ENCODE measurements at regions not wholly inside any gene's neighbourhood (a gene's known extent, or its start where the extent isn't known, plus 50 kb on each side); places are given as distances from the start of the nearest gene placed in this dataset.

- Mint-ChIP-seq H3K27ac (ENCODE audit: unreplicated experiment) (no peak overlapping the region), H3K4me3 (ENCODE audit: unreplicated experiment) (no peak overlapping the region), H3K4me1 (ENCODE audit: low read depth) (no peaks in the 10 kb centered on the region), H3K36me3 (ENCODE audit: low read depth) (no peaks in the 10 kb centered on the region), H3K9me3 (ENCODE audit: low read depth) (no peaks in the 10 kb centered on the region), H3K27me3 (ENCODE audit: low read depth) (no peaks in the 10 kb centered on the region)
- DNase-seq (ENCODE audit: low spot score) = no peak
- TF ChIP-seq, protein P1, sequence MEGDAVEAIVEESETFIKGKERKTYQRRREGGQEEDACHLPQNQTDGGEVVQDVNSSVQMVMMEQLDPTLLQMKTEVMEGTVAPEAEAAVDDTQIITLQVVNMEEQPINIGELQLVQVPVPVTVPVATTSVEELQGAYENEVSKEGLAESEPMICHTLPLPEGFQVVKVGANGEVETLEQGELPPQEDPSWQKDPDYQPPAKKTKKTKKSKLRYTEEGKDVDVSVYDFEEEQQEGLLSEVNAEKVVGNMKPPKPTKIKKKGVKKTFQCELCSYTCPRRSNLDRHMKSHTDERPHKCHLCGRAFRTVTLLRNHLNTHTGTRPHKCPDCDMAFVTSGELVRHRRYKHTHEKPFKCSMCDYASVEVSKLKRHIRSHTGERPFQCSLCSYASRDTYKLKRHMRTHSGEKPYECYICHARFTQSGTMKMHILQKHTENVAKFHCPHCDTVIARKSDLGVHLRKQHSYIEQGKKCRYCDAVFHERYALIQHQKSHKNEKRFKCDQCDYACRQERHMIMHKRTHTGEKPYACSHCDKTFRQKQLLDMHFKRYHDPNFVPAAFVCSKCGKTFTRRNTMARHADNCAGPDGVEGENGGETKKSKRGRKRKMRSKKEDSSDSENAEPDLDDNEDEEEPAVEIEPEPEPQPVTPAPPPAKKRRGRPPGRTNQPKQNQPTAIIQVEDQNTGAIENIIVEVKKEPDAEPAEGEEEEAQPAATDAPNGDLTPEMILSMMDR (IDR thresholded peaks at IDR 0.05) = no peak
Measured at GRCh38 chr14:76706811-76707210, 54.5 kb upstream of the VASH1 start.

DNA sequence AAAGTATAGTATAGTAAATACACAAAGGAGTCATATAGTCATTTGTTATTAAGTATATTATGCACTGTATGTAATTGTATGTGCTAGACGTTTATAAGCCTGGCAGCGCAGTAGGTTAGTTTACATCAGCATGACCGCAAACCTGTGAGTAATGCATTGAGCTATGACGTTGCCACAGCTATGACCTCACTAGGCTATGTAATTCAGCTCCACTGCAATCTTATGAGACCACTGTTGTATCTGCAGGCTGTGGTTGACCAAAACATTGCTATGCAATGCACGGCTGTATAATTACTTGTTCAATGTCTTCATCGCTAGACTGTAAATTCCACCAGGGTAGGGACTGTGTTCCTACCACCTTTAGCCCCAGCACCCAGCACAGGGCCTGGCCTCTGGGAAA lies 53.2 kb upstream of the VASH1 start:
- TF ChIP-seq, protein P1 (IDR thresholded peaks at IDR 0.05) = no peak
- Mint-ChIP-seq H3K4me3 (ENCODE audit: unreplicated experiment) (no peak overlapping the region), H3K4me1 (ENCODE audit: low read depth) (no peaks in the 10 kb centered on the region), H3K36me3 (ENCODE audit: low read depth) (no peaks in the 10 kb centered on the region), H3K9me3 (ENCODE audit: low read depth) (no peaks in the 10 kb centered on the region), H3K27me3 (ENCODE audit: low read depth) (no peaks in the 10 kb centered on the region), H3K27ac (ENCODE audit: unreplicated experiment) (no peak overlapping the region)
- DNase-seq (ENCODE audit: low spot score) = no peak

DNA sequence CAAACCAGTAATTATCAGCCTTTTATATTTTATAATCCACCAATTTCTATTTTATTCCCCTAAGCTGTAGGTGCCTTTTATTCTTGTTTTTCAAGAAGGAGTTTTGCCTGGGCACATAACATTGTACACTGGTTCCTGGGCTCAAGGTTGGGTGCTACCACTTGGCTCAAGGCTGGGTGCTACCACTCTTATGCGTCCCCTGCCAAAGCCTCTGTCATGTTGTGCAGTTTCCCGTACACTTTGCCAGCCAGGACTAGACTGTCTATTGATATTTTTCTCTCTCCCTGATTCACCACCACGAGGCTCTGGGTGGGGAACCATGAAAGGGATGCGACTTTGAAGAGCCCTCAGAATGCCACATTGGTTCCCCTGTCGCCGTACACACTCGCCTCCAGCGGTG lies 52.5 kb upstream of the VASH1 start:
- Mint-ChIP-seq H3K27ac (ENCODE audit: unreplicated experiment) (no peak overlapping the region), H3K9me3 (ENCODE audit: low read depth) (no peaks in the 10 kb centered on the region), H3K27me3 (ENCODE audit: low read depth) (no peaks in the 10 kb centered on the region), H3K4me3 (ENCODE audit: unreplicated experiment) (no peak overlapping the region), H3K36me3 (ENCODE audit: low read depth) (no peaks in the 10 kb centered on the region), H3K4me1 (ENCODE audit: low read depth) (no peaks in the 10 kb centered on the region)
- DNase-seq (ENCODE audit: low spot score) = no peak
- TF ChIP-seq, protein P1 (IDR thresholded peaks at IDR 0.05) = no peak

DNA sequence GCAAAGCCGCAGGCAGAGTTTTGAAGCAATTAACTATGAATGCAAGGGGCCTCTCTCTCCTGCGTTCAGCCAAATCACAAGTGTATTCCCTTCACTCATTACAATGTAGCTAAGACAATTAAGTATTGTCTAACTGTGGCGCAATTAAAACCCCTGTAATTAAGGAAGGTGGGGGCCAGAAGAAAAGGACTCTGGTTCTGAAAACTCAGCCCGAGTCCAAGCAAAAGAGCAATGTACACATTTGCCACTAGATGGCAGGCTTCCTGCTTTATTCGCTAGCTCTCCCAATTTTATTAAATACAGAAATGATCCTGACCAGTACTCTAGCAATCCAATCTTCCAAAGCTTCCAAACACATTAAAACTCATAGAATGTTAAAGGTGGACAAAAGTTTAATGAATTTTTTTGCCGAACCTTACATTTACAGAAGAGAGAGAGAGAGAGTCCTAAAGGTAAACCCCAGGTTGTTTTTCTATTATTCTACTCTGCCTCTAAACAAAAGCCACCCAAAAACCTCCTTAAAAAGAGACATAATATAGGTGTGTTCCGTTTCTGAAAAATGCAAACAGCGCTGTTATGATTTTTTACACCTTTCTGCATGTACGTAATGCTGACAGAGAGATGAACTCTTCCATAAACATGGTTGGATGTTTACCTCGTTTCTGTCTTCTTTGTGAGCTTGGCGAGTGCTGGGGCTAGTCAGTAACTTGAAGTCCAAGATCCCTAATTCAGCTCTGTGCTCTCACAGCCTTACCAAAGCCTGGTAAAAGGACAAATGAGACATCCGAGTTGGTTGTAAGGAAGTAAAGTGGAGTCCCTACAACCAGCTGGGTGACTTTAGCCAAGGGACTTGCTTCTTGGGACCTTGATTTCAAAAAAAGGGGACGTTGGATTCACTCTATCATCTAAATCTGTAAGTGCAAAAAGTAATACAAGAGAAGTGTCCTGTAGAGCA lies 50.9 kb upstream of the VASH1 start:
- H3K27ac Mint-ChIP-seq (ENCODE audit: unreplicated experiment) = no peak overlapping the region
- H3K27me3 Mint-ChIP-seq (ENCODE audit: low read depth) = peaks cover 2% of the 10 kb centered on the region
- TF ChIP-seq, protein P1 (IDR thresholded peaks at IDR 0.05) = peak; percentile 85
- H3K4me3 Mint-ChIP-seq (ENCODE audit: unreplicated experiment) = no peak overlapping the region
- peaks cover under 1% of the 10 kb centered on the region for H3K4me1 Mint-ChIP-seq (ENCODE audit: low read depth)
- no peaks in the 10 kb centered on the region for H3K9me3 Mint-ChIP-seq (ENCODE audit: low read depth)
- no peaks in the 10 kb centered on the region for H3K36me3 Mint-ChIP-seq (ENCODE audit: low read depth)
- DNase-seq (ENCODE audit: low spot score) = no peak

Measured in chondrocyte (in vitro differentiated cells).